ENCODE measurements at regions not wholly inside any gene's neighbourhood (a gene's known extent, or its start where the extent isn't known, plus 50 kb on each side); places are given as distances from the start of the nearest gene placed in this dataset.

GRCh38 chr9:7342229-7342628, 457.3 kb downstream of the DMAC1 start:
- TF ChIP-seq POLR2A (IDR thresholded peaks at IDR 0.05; ENCODE audit: low read length) (no peak), GATA1 (IDR thresholded peaks at IDR 0.05; ENCODE audit: low read depth, low read length) (no peak)
